HEK293 (cell line): ENCODE measurements at regions not wholly inside any gene's neighbourhood (a gene's known extent, or its start where the extent isn't known, plus 50 kb on each side); places are given as distances from the start of the nearest gene placed in this dataset.

Experiments
- CTCF ChIA-PET: fragments of 350-600 bp; formaldehyde crosslinking; extraction: SDS; loops from one replicate; lab custom pipeline; 2021; ENCODE audit warnings: antibody characterized with exemption; lab: Yijun Ruan, JAX
- POLR2A ChIA-PET: fragments of 300-600 bp; formaldehyde crosslinking; extraction: SDS; loops from one replicate; lab custom pipeline; 2020; ENCODE audit warnings: antibody characterized with exemption, inconsistent platforms; lab: Yijun Ruan, JAX
- H3K27ac ChIP-seq: fragments of 200-500 bp; sonication (Bioruptor generic); 2 replicates; pipeline ENCODE4 v1.5.1; 2014; ENCODE audit warnings: low read depth, low read length, control low read depth, inconsistent platforms; ENCODE audit errors: extremely low read depth
- H3K36me3 ChIP-seq, 2 experiments: fragments of 200-500 bp in 1 of 2; sonication (Bioruptor generic) in 1 of 2; 1 replicate in 1 of 2; 2 replicates in 1 of 2; pipeline ENCODE4 v1.5.1; 2014 to 2017; ENCODE audit warnings: inconsistent platforms in 2 of 2, low read length in 2 of 2; ENCODE audit not compliant: control insufficient read depth in 2 of 2, insufficient read depth in 1 of 2
- H3K4me1 ChIP-seq: fragments of 200-500 bp; sonication (Bioruptor generic); 2 replicates; pipeline ENCODE4 v1.5.1; 2014; ENCODE audit warnings: mild to moderate bottlenecking, low read length, inconsistent platforms; ENCODE audit not compliant: control insufficient read depth, insufficient read depth
- H3K4me3 ChIP-seq: 2 replicates; pipeline ENCODE4 v1.5.1; 2011; ENCODE audit warnings: low read depth, mild to moderate bottlenecking, control low read depth, low read length, moderate library complexity
- H3K9me3 ChIP-seq: fragments of 200-500 bp; sonication (Bioruptor generic); 2 replicates; pipeline ENCODE4 v1.5.1; 2014; ENCODE audit warnings: low read depth, low read length, inconsistent platforms; ENCODE audit not compliant: control insufficient read depth, insufficient read depth
- KLF10 ChIP-seq: fragments of 450-650 bp; IDR thresholded peaks from 2 replicates; pipeline ENCODE4 v1.5.1; 2018; ENCODE audit warnings: missing biosample characterization, mild to moderate bottlenecking, missing genetic modification characterization
- ZIC2 ChIP-seq: fragments of 450-650 bp; formaldehyde crosslinking; IDR thresholded peaks from 2 replicates; pipeline ENCODE4 v1.5.1; 2016; ENCODE audit warnings: missing biosample characterization, missing genetic modification characterization
- ZNF19 ChIP-seq: fragments of 450-650 bp; formaldehyde crosslinking; IDR thresholded peaks from 2 replicates; pipeline ENCODE4; 2016; ENCODE audit warnings: missing biosample characterization, missing genetic modification characterization, low read depth
- ZNF248 ChIP-seq: fragments of 450-650 bp; formaldehyde crosslinking; IDR thresholded peaks from 2 replicates; pipeline ENCODE4 v1.5.1; 2017; ENCODE audit warnings: missing biosample characterization, missing genetic modification characterization
- ZNF350 ChIP-seq: fragments of 450-650 bp; formaldehyde crosslinking; IDR thresholded peaks from 2 replicates; pipeline ENCODE4 v1.5.0; 2017; ENCODE audit warnings: missing biosample characterization, mild to moderate bottlenecking, missing genetic modification characterization
- ZNF473 ChIP-seq: fragments of 450-650 bp; formaldehyde crosslinking; IDR thresholded peaks from 2 replicates; pipeline ENCODE4 v1.5.1; 2017; ENCODE audit warnings: missing biosample characterization, missing genetic modification characterization
- ZNF501 ChIP-seq: fragments of 450-650 bp; formaldehyde crosslinking; IDR thresholded peaks from 2 replicates; pipeline ENCODE4 v1.5.1; 2016; ENCODE audit warnings: missing biosample characterization, missing genetic modification characterization
- ZNF621 ChIP-seq: fragments of 450-650 bp; formaldehyde crosslinking; IDR thresholded peaks from 2 replicates; pipeline ENCODE4 v1.5.1; 2017; ENCODE audit warnings: missing biosample characterization, missing genetic modification characterization
- ZNF623 ChIP-seq: fragments of 450-650 bp; formaldehyde crosslinking; IDR thresholded peaks from 2 replicates; pipeline ENCODE4 v1.5.1; 2016; ENCODE audit warnings: missing biosample characterization, missing genetic modification characterization
- ZNF629 ChIP-seq: fragments of 450-650 bp; formaldehyde crosslinking; IDR thresholded peaks from 2 replicates; pipeline ENCODE4 v1.5.1; 2017; ENCODE audit warnings: missing biosample characterization, missing genetic modification characterization
- ZNF670 ChIP-seq: fragments of 450-650 bp; formaldehyde crosslinking; IDR thresholded peaks from 2 replicates; pipeline ENCODE4 v1.5.1; 2016; ENCODE audit warnings: missing biosample characterization, missing genetic modification characterization, low read depth
- ZSCAN16 ChIP-seq: fragments of 450-650 bp; formaldehyde crosslinking; IDR thresholded peaks from 2 replicates; pipeline ENCODE4 v1.5.1; 2016; ENCODE audit warnings: missing biosample characterization, missing genetic modification characterization
- ZSCAN30 ChIP-seq: fragments of 450-650 bp; IDR thresholded peaks from 2 replicates; pipeline ENCODE4 v1.5.1; 2018; ENCODE audit warnings: missing biosample characterization, mild to moderate bottlenecking, missing genetic modification characterization, moderate library complexity
- TF ChIP-seq, protein P1 (sequence below): fragments of 450-650 bp; formaldehyde crosslinking; IDR thresholded peaks from 2 replicates; pipeline ENCODE4 v1.5.1; 2016; ENCODE audit warnings: missing biosample characterization, missing genetic modification characterization
- TF ChIP-seq, protein P2 (sequence below): fragments of 450-650 bp; formaldehyde crosslinking; IDR thresholded peaks from 2 replicates; pipeline ENCODE4 v1.5.1; 2016; ENCODE audit warnings: missing biosample characterization, missing genetic modification characterization
- TF ChIP-seq, protein P3 (sequence below): fragments of 450-650 bp; formaldehyde crosslinking; IDR thresholded peaks from 2 replicates; pipeline ENCODE4 v1.5.1; 2016; ENCODE audit warnings: missing biosample characterization, missing genetic modification characterization
- TF ChIP-seq, protein P4 (sequence below): fragments of 450-650 bp; formaldehyde crosslinking; IDR thresholded peaks from 2 replicates; pipeline ENCODE4 v1.5.1; 2016; ENCODE audit warnings: missing biosample characterization, missing genetic modification characterization
- TF ChIP-seq, protein P5 (sequence below): fragments of 450-650 bp; formaldehyde crosslinking; IDR thresholded peaks from 2 replicates; pipeline ENCODE4 v1.5.1; 2016; ENCODE audit warnings: missing biosample characterization, missing genetic modification characterization, low read depth
- TF ChIP-seq, protein P6 (sequence below): fragments of 450-650 bp; formaldehyde crosslinking; IDR thresholded peaks from 2 replicates; pipeline ENCODE4 v1.5.1; 2016; ENCODE audit warnings: missing biosample characterization, missing genetic modification characterization
- TF ChIP-seq, protein P7 (sequence below): fragments of 450-650 bp; formaldehyde crosslinking; IDR thresholded peaks from 2 replicates; pipeline ENCODE4; 2016; ENCODE audit warnings: missing biosample characterization, missing genetic modification characterization

DNA sequence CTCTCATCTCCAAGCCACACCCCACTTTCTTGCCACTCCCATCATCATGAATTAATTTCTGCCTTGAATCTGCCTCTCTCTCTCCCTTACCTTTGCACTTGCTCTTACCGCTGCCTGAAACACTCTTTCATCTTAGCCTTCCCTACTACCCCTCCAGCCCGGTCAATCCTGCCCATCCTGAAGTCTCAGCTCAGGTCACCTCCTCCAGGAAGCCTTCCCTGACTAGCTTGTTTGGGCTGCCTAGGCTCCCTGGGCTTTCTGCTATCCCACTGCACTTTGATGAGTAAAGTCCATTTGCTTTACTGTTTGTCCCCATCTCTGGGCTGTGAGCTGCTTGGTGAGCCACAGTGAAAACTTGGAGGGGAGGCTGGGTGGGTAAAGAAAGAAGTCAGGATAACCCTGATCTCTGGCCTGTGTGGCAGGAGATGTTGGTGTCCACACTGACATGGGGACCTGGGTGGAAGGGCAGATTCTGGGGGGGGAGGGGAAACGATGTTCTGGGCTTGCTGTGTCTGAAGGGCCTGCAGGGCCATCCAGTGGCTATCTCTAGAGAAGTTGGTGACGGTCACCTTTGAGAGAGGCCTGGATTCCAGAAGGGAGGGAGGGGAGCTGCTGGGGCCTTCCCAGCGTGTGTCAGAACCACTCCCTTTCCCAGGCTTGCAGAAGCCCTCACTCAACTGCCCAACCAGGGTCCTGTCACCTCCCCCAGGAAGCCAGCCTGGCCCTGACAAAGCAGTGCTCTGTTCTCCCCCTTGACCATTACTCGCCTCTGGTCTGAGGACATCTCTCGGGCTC is 75.0 kb upstream of the DAB2IP start:
- no peak overlapping the region for H3K27ac ChIP-seq
- no peaks in the 10 kb centered on the region for H3K9me3 ChIP-seq
- no peaks in the 10 kb centered on the region for H3K36me3 ChIP-seq
- ChIA-PET CTCF (interaction anchor here (0.6 to 1.5 kb wide), 7 partner anchors 17 to 402 kb away, joined by 3 to 7 read pairs (median 4); no protein-coding TSS in a partner anchor), POLR2A (no interaction called here)
- H3K4me1 ChIP-seq, result no peaks in the 10 kb centered on the region
- no peak for TF ChIP-seq ZNF670 (tag by site-specific recombination)
- TF ChIP-seq, protein P1, sequence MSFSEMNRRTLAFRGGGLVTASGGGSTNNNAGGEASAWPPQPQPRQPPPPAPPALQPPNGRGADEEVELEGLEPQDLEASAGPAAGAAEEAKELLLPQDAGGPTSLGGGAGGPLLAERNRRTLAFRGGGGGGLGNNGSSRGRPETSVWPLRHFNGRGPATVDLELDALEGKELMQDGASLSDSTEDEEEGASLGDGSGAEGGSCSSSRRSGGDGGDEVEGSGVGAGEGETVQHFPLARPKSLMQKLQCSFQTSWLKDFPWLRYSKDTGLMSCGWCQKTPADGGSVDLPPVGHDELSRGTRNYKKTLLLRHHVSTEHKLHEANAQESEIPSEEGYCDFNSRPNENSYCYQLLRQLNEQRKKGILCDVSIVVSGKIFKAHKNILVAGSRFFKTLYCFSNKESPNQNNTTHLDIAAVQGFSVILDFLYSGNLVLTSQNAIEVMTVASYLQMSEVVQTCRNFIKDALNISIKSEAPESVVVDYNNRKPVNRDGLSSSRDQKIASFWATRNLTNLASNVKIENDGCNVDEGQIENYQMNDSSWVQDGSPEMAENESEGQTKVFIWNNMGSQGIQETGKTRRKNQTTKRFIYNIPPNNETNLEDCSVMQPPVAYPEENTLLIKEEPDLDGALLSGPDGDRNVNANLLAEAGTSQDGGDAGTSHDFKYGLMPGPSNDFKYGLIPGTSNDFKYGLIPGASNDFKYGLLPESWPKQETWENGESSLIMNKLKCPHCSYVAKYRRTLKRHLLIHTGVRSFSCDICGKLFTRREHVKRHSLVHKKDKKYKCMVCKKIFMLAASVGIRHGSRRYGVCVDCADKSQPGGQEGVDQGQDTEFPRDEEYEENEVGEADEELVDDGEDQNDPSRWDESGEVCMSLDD (tag by site-specific recombination), result no peak
- TF ChIP-seq, protein P2, sequence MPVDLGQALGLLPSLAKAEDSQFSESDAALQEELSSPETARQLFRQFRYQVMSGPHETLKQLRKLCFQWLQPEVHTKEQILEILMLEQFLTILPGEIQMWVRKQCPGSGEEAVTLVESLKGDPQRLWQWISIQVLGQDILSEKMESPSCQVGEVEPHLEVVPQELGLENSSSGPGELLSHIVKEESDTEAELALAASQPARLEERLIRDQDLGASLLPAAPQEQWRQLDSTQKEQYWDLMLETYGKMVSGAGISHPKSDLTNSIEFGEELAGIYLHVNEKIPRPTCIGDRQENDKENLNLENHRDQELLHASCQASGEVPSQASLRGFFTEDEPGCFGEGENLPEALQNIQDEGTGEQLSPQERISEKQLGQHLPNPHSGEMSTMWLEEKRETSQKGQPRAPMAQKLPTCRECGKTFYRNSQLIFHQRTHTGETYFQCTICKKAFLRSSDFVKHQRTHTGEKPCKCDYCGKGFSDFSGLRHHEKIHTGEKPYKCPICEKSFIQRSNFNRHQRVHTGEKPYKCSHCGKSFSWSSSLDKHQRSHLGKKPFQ, result no peak
- TF ChIP-seq ZNF623 (tag by site-specific recombination), result no peak
- TF ChIP-seq, protein P3, sequence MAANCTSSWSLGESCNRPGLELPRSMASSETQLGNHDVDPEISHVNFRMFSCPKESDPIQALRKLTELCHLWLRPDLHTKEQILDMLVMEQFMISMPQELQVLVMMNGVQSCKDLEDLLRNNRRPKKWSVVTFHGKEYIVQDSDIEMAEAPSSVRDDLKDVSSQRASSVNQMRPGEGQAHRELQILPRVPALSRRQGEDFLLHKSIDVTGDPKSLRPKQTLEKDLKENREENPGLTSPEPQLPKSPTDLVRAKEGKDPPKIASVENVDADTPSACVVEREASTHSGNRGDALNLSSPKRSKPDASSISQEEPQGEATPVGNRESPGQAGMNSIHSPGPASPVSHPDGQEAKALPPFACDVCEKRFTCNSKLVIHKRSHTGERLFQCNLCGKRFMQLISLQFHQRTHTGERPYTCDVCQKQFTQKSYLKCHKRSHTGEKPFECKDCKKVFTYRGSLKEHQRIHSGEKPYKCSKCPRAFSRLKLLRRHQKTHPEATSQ (tag by site-specific recombination), result no peak
- TF ChIP-seq ZNF350 (tag by site-specific recombination), result no peak
- TF ChIP-seq ZNF621, result no peak
- TF ChIP-seq ZNF629 (tag by site-specific recombination), result no peak
- no peak for TF ChIP-seq ZSCAN30 (tag by site-specific recombination)
- no peak for TF ChIP-seq ZNF248
- no peak for TF ChIP-seq ZIC2 (tag by site-specific recombination)
- TF ChIP-seq, protein P4, sequence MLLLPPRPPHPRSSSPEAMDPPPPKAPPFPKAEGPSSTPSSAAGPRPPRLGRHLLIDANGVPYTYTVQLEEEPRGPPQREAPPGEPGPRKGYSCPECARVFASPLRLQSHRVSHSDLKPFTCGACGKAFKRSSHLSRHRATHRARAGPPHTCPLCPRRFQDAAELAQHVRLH (tag by site-specific recombination), result no peak
- no peak overlapping the region for H3K4me3 ChIP-seq

DNA sequence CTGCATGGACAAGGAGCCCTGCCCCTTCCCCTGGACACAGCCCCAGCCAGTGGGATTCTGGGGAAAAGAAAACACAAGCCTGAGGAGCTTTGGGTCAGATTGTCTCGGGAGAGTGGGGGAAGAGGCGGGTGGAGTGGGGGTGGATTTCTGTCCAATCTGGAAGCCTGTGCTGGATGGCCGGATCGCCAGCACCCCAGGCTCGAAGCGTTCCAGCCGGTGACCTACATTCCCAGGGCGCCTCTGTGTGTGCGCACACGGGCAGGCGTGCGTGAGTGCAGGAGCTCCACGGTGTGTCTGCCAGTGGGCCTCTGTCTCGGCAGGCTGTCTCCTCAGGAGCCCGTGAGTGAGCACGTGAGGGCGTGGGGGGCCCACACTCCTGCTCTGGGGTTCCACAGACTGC is 74.3 kb upstream of the DAB2IP start:
- no peak overlapping the region for H3K27ac ChIP-seq
- H3K4me1 ChIP-seq, result no peaks in the 10 kb centered on the region
- no peak overlapping the region for H3K4me3 ChIP-seq
- H3K9me3 ChIP-seq, result no peaks in the 10 kb centered on the region
- ChIA-PET POLR2A (no interaction called here), CTCF (interaction anchor here (0.7 to 1.5 kb wide), 4 partner anchors 17 to 207 kb away, joined by 3 to 7 read pairs (median 4); no protein-coding TSS in a partner anchor)
- TF ChIP-seq ZNF501 (no peak), ZSCAN16 (tag by site-specific recombination) (no peak), ZNF623 (tag by site-specific recombination) (no peak), ZNF19 (tag by site-specific recombination) (no peak), ZNF629 (tag by site-specific recombination) (no peak), ZNF473 (tag by site-specific recombination) (no peak), KLF10 (no peak)
- TF ChIP-seq, protein P5, sequence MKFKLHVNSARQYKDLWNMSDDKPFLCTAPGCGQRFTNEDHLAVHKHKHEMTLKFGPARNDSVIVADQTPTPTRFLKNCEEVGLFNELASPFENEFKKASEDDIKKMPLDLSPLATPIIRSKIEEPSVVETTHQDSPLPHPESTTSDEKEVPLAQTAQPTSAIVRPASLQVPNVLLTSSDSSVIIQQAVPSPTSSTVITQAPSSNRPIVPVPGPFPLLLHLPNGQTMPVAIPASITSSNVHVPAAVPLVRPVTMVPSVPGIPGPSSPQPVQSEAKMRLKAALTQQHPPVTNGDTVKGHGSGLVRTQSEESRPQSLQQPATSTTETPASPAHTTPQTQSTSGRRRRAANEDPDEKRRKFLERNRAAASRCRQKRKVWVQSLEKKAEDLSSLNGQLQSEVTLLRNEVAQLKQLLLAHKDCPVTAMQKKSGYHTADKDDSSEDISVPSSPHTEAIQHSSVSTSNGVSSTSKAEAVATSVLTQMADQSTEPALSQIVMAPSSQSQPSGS (tag by site-specific recombination), result no peak
- TF ChIP-seq, protein P6, sequence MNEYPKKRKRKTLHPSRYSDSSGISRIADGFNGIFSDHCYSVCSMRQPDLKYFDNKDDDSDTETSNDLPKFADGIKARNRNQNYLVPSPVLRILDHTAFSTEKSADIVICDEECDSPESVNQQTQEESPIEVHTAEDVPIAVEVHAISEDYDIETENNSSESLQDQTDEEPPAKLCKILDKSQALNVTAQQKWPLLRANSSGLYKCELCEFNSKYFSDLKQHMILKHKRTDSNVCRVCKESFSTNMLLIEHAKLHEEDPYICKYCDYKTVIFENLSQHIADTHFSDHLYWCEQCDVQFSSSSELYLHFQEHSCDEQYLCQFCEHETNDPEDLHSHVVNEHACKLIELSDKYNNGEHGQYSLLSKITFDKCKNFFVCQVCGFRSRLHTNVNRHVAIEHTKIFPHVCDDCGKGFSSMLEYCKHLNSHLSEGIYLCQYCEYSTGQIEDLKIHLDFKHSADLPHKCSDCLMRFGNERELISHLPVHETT (tag by site-specific recombination), result no peak
- TF ChIP-seq, protein P7, sequence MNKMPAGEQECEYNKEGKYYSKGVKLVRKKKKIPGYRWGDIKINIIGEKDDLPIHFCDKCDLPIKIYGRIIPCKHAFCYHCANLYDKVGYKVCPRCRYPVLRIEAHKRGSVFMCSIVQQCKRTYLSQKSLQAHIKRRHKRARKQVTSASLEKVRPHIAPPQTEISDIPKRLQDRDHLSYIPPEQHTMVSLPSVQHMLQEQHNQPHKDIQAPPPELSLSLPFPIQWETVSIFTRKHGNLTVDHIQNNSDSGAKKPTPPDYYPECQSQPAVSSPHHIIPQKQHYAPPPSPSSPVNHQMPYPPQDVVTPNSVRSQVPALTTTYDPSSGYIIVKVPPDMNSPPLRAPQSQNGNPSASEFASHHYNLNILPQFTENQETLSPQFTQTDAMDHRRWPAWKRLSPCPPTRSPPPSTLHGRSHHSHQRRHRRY (tag by site-specific recombination), result no peak
- H3K36me3 ChIP-seq, result no peaks in the 10 kb centered on the region
